CD14-positive monocyte (primary cell): ENCODE measurements at regions not wholly inside any gene's neighbourhood (a gene's known extent, or its start where the extent isn't known, plus 50 kb on each side); places are given as distances from the start of the nearest gene placed in this dataset.

Experiments used
- DNase-seq, 3 donors: peaks; one replicate each; pipeline ENCODE4 v3.0.0-alpha.2; 2011 to 2022
- H2AFZ ChIP-seq: 2 replicates; pipeline ENCODE4 v1.6.0; 2012; ENCODE audit warnings: mild to moderate bottlenecking, low read depth, low read length, inconsistent platforms; ENCODE audit not compliant: insufficient read depth, poor library complexity, severe bottlenecking
- H3K27ac ChIP-seq, 2 donors: 1 replicate in 1 of 2; 2 replicates in 1 of 2; pipeline ENCODE4 v1.5.1; 2012 to 2013; ENCODE audit warnings: low read length in 2 of 2, control low read depth in 1 of 2, inconsistent platforms in 1 of 2, low read depth in 1 of 2, mild to moderate bottlenecking in 1 of 2
- H3K27me3 ChIP-seq, 2 donors: one replicate each; pipeline versions ENCODE4 v1.6.0 to v1.6.1; 2011 to 2013; ENCODE audit warnings: low read length in 2 of 2; ENCODE audit not compliant: control insufficient read depth in 2 of 2, insufficient read depth in 2 of 2
- H3K36me3 ChIP-seq, 2 donors: replicated peaks in 1 of 2; 1 replicate in 1 of 2; 2 replicates in 1 of 2; pipeline versions ENCODE4 v1.5.1 to v1.6.1; 2012 to 2013; ENCODE audit warnings: low read length in 2 of 2, control low read depth in 1 of 2, inconsistent platforms in 1 of 2, mild to moderate bottlenecking in 1 of 2; ENCODE audit not compliant: insufficient read depth in 2 of 2, control insufficient read depth in 1 of 2
- H3K4me1 ChIP-seq, 2 donors: 1 replicate in 1 of 2; 2 replicates in 1 of 2; pipeline versions ENCODE4 v1.5.1 to v1.6.1; 2012 to 2013; ENCODE audit warnings: low read length in 2 of 2, control low read depth in 1 of 2, inconsistent platforms in 1 of 2, mild to moderate bottlenecking in 1 of 2, moderate library complexity in 1 of 2; ENCODE audit not compliant: insufficient read depth in 2 of 2, control insufficient read depth in 1 of 2
- H3K4me2 ChIP-seq: replicated peaks from 2 replicates; pipeline ENCODE3; 2012; ENCODE audit warnings: low read length, moderate library complexity, mild to moderate bottlenecking; ENCODE audit not compliant: poor library complexity, severe bottlenecking; ENCODE audit errors: extremely low read depth
- H3K4me3 ChIP-seq, 3 experiments: fragments of 200-600 bp in 1 of 3; sonication (generic) in 1 of 3; replicated peaks in 1 of 3; 1 replicate in 2 of 3; 2 replicates in 1 of 3; pipeline ENCODE4 v1.5.1; 2011 to 2013; ENCODE audit warnings: low read length in 3 of 3, mild to moderate bottlenecking in 3 of 3, control low read depth in 2 of 3, low read depth in 2 of 3, inconsistent platforms in 1 of 3, moderate library complexity in 1 of 3
- H3K79me2 ChIP-seq: 2 replicates; pipeline ENCODE4 v1.6.0; 2012; ENCODE audit warnings: mild to moderate bottlenecking, control low read depth, inconsistent platforms, low read length, moderate library complexity; ENCODE audit not compliant: insufficient read depth
- H3K9ac ChIP-seq: 2 replicates; pipeline ENCODE4 v1.6.0; 2017; ENCODE audit warnings: low read length, mild to moderate bottlenecking; ENCODE audit not compliant: insufficient read depth, poor library complexity, severe bottlenecking
- H3K9me3 ChIP-seq, 2 donors: replicated peaks in 1 of 2; 1 replicate in 1 of 2; 2 replicates in 1 of 2; pipeline versions ENCODE4 v1.5.1 to v1.6.1; 2012 to 2013; ENCODE audit warnings: low read length in 2 of 2, control low read depth in 1 of 2; ENCODE audit not compliant: control insufficient read depth in 1 of 2, insufficient read depth in 1 of 2
- H4K20me1 ChIP-seq: 2 replicates; pipeline ENCODE4 v1.6.0; 2012; ENCODE audit warnings: mild to moderate bottlenecking, low read length, control low read depth, moderate library complexity; ENCODE audit not compliant: insufficient read depth
- H3K27ac Mint-ChIP-seq, 7 donors: one replicate each; pipeline ENCODE4 v1.8.0; 2020; ENCODE audit warnings: mild to moderate bottlenecking in 7 of 7, mixed read lengths in 7 of 7, moderate library complexity in 6 of 7, inconsistent platforms in 2 of 7
- H3K27me3 Mint-ChIP-seq, 3 donors: one replicate each; pipeline ENCODE4 v1.8.0; 2021 to 2022; ENCODE audit warnings: low read depth in 3 of 3, mild to moderate bottlenecking in 3 of 3, mixed read lengths in 3 of 3, moderate library complexity in 3 of 3, inconsistent platforms in 1 of 3
- H3K36me3 Mint-ChIP-seq, 2 donors: one replicate each; pipeline ENCODE4 v1.8.0; 2020; ENCODE audit warnings: mixed read lengths in 2 of 2, inconsistent platforms in 1 of 2, mild to moderate bottlenecking in 1 of 2
- H3K4me1 Mint-ChIP-seq: one replicate; pipeline ENCODE4 v1.8.0; 2020; ENCODE audit warnings: mild to moderate bottlenecking, mixed read lengths
- H3K4me3 Mint-ChIP-seq, 2 donors: one replicate each; pipeline ENCODE4 v1.8.0; 2020; ENCODE audit warnings: mild to moderate bottlenecking in 2 of 2, mixed read lengths in 2 of 2, moderate library complexity in 1 of 2
- H3K9me3 Mint-ChIP-seq, 7 donors: one replicate each; pipeline ENCODE4 v1.8.0; 2020 to 2022; ENCODE audit warnings: mixed read lengths in 7 of 7, mild to moderate bottlenecking in 6 of 7, moderate library complexity in 6 of 7, inconsistent platforms in 2 of 7
- CTCF ChIP-seq: fragments of 200-600 bp; IDR thresholded peaks from one replicate; pipeline ENCODE4 v1.8.0; 2022; ENCODE audit warnings: antibody characterized with exemption, mild to moderate bottlenecking
- WGBS: methylation state at CpG from one replicate; pipeline ENCODE4 v1.1.5; 2013; ENCODE audit warnings: missing lambda C conversion rate; ENCODE audit not compliant: insufficient coverage; 5-methylcytosine and 5-hydroxymethylcytosine counted together
- intact Hi-C, 2 donors: fragments of 100-400 bp; cut with micrococcal nuclease; formaldehyde crosslinking; loops; one replicate each; pipeline versions ENCODE4 v1.15.0 to v1.15.1; 2023

DNA sequence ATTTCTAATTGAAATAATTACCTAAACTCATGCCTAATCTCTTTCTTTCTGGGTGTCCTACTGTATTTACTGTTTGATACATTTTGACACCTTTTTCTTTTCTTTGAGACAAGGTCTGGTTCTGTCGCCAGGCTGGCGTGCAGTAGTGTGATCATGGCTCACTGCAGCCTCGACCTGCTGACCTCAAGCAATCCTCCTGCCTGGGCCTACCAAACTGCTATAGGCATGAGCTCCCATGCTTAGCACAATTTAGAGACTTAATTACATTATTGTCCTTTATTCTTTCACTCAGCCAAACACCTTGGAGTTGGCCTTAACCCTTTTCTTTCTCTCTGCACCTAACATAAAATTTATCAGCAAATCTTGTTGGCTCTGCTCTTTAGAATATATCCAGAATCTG, 139.8 kb upstream of the KIF26B start:
- no peaks in the 10 kb centered on the region for H4K20me1 ChIP-seq
- no peak overlapping the region for H2AFZ ChIP-seq
- H3K27me3 ChIP-seq, result no peaks in the 10 kb centered on the region
- Mint-ChIP-seq H3K27me3 (peaks cover 0 to 2% (median 1%) of the 10 kb centered on the region in 3 donors), H3K4me1 (peaks cover 11% of the 10 kb centered on the region), H3K36me3 (peaks cover 0 to 4% of the 10 kb centered on the region in 2 donors), H3K27ac (no peak overlapping the region), H3K4me3 (no peak overlapping the region), H3K9me3 (no peaks in the 10 kb centered on the region)
- no peak overlapping the region for H3K27ac ChIP-seq
- H3K4me2 ChIP-seq, result no peak overlapping the region
- H3K4me3 ChIP-seq, result no peak overlapping the region
- 93% methylated on average over 3 of the region's 3 CpGs for WGBS
- intact Hi-C loops, result no loop called here
- DNase-seq, result no peak
- no peaks in the 10 kb centered on the region for H3K79me2 ChIP-seq
- no peaks in the 10 kb centered on the region for H3K4me1 ChIP-seq
- TF ChIP-seq CTCF, result no peak
- no peaks in the 10 kb centered on the region for H3K36me3 ChIP-seq
- H3K9me3 ChIP-seq, result no peaks in the 10 kb centered on the region
- H3K9ac ChIP-seq, result no peak overlapping the region

DNA sequence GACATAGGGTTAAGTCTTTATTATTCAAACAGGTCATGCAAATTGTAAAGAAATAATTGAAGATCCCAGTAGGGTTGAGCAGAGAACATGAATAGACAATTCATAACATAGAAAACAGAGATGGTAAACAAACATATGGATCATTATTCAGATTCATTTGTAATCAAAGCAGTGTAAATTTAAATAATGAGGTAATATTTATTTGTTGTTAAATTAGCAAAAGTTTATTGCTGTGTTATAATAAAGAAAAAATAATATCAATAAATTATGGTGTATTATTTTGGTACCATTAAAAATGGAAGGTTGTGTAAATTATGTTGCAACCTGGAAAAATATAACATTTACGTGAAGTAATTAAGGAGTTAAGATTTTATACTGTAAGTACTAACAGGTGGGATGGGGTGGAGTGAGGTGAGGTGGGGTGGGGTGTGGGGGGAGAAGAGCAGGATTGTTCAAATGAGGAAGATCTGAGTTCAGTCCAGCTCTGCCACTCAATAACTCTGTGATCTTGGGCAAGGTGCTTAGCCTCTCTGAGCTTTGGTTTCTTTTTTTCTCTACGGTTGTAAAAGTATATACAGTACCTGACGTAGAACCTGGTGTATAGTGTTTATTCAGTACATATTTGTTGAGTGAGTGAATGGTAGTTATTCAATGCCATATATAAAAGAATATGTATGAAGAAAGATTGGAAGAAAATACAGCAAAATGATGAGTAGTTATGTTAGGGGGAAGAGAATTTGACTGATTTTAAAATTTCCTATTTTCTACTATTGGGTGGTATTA, 140.3 kb upstream of the KIF26B start:
- peaks cover 0 to 4% of the 10 kb centered on the region in 2 donors for H3K36me3 Mint-ChIP-seq
- 95% methylated on average over 2 of the region's 3 CpGs for WGBS
- H3K27me3 ChIP-seq, result no peaks in the 10 kb centered on the region
- H3K4me3 ChIP-seq, result no peak overlapping the region
- no peaks in the 10 kb centered on the region for H3K4me1 ChIP-seq
- peaks cover 8% of the 10 kb centered on the region for H3K4me1 Mint-ChIP-seq
- H2AFZ ChIP-seq, result no peak overlapping the region
- DNase-seq, result no peak
- H3K36me3 ChIP-seq, result no peaks in the 10 kb centered on the region
- no peaks in the 10 kb centered on the region for H3K9me3 Mint-ChIP-seq
- no peak for TF ChIP-seq CTCF
- H3K9ac ChIP-seq, result no peak overlapping the region
- no peak overlapping the region for H3K27ac ChIP-seq
- H3K4me2 ChIP-seq, result no peak overlapping the region
- H3K4me3 Mint-ChIP-seq, result no peak overlapping the region
- peaks cover 0 to 2% (median 1%) of the 10 kb centered on the region in 3 donors for H3K27me3 Mint-ChIP-seq
- no peak overlapping the region for H3K27ac Mint-ChIP-seq
- H3K79me2 ChIP-seq, result no peaks in the 10 kb centered on the region
- intact Hi-C loops, result no loop called here
- no peaks in the 10 kb centered on the region for H3K9me3 ChIP-seq
- no peaks in the 10 kb centered on the region for H4K20me1 ChIP-seq
